HG03571 (cell line): ENCODE measurements at regions not wholly inside any gene's neighbourhood (a gene's known extent, or its start where the extent isn't known, plus 50 kb on each side); places are given as distances from the start of the nearest gene placed in this dataset.

Experiments
- ATAC-seq: cut with Tn5 transposase; IDR thresholded peaks from one replicate; pipeline ENCODE4 v1.9.1; 2021; ENCODE audit not compliant: unreplicated experiment

- ATAC-seq = no peak
Measured at GRCh38 chr10:2744547-2745200, 322.7 kb upstream of the PFKP start.

GRCh38 chr10:2734603-2735002 lies 332.7 kb upstream of the PFKP start:
- no peak for ATAC-seq

- no peak for ATAC-seq
Measured at GRCh38 chr10:2733278-2733963, 333.9 kb upstream of the PFKP start.

- no peak for ATAC-seq
Measured at GRCh38 chr10:2731940-2732339, 335.4 kb upstream of the PFKP start.

- no peak for ATAC-seq
Measured at GRCh38 chr10:2729197-2729596, 338.2 kb upstream of the PFKP start.

- ATAC-seq = no peak
Measured at GRCh38 chr10:2728087-2728486, 339.3 kb upstream of the PFKP start.

- ATAC-seq = no peak
Measured at GRCh38 chr10:2716596-2716995, 350.8 kb upstream of the PFKP start.

GRCh38 chr10:2714597-2714996 lies 352.8 kb upstream of the PFKP start:
- ATAC-seq = no peak

GRCh38 chr10:2703953-2704352 lies 363.4 kb upstream of the PFKP start:
- ATAC-seq = no peak

- ATAC-seq = no peak
Measured at GRCh38 chr10:2701802-2702201, 365.5 kb upstream of the PFKP start.

GRCh38 chr10:2700626-2701305 lies 366.6 kb upstream of the PFKP start:
- peak; percentile 72 for ATAC-seq

GRCh38 chr10:2688958-2689357 lies 378.4 kb upstream of the PFKP start:
- ATAC-seq = no peak

GRCh38 chr10:2686691-2687090 lies 380.7 kb upstream of the PFKP start:
- no peak for ATAC-seq

GRCh38 chr10:2682491-2682890 lies 384.9 kb upstream of the PFKP start:
- no peak for ATAC-seq

- no peak for ATAC-seq
Measured at GRCh38 chr10:2681891-2682290, 385.5 kb upstream of the PFKP start.

GRCh38 chr10:2680821-2681220 lies 386.5 kb upstream of the PFKP start:
- no peak for ATAC-seq

GRCh38 chr10:2679646-2680045 lies 387.7 kb upstream of the PFKP start:
- no peak for ATAC-seq

- no peak for ATAC-seq
Measured at GRCh38 chr10:2676455-2676854, 390.9 kb upstream of the PFKP start.

- no peak for ATAC-seq
Measured at GRCh38 chr10:2674451-2674850, 392.9 kb upstream of the PFKP start.

GRCh38 chr10:2670864-2671263 lies 396.5 kb upstream of the PFKP start:
- no peak for ATAC-seq

- no peak for ATAC-seq
Measured at GRCh38 chr10:2665772-2666171, 401.6 kb upstream of the PFKP start.

GRCh38 chr10:2660276-2660675 lies 407.1 kb upstream of the PFKP start:
- ATAC-seq = no peak
